Nucleus accumbens (tissue), 56 donors: ENCODE measurements at regions not wholly inside any gene's neighbourhood (a gene's known extent, or its start where the extent isn't known, plus 50 kb on each side); places are given as distances from the start of the nearest gene placed in this dataset.
"Not testable (repeated sequence)": the region's sequence is repeated elsewhere in the genome, so short reads cannot be mapped to it uniquely, and the experiment has no call there.

Source experiments
- DNase-seq, 56 donors: peaks; one replicate each; lab custom pipeline; 2025; lab: John Stamatoyannopoulos, UW

DNA sequence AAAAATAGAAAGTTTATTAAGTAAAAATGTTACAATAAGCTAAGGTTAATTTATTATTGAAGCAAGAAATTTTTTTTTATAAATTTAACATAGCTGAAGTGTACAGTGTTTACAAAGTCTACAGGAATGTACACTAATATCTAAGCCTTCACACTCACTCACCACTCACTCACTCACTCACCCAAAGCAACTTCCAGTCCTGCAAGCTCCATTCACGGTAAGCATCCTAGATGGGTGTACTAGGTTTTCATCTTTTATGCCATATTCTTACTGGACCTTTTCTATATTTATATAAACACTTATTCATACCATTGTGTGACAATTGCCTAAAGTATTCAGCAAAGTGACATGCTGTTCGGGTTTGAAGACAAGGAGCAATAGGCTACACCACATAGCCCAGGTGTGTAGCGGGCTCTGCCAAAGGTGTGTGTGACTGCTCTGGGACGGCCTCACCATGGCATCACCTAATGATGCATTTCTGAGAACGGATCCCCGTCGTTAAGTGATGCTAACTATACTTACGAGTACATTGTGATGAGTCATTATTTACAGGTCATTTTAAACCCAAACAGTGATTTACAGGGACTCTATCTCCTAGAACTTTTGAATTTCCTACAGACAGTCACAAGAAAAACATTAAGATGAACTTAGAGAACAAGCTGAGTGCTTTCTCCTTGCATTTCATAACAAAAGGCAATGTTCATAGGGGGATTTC lies 76.3 kb upstream of the ID2 start:
- DNase-seq: no peak

- DNase-seq: no peak
Measured at GRCh38 chr2:8606226-8606625, 75.6 kb upstream of the ID2 start.

- no peak for DNase-seq
Measured at GRCh38 chr2:8606649-8607550, 75.0 kb upstream of the ID2 start.

GRCh38 chr2:8607606-8608005 lies 74.2 kb upstream of the ID2 start:
- DNase-seq: no peak

DNA sequence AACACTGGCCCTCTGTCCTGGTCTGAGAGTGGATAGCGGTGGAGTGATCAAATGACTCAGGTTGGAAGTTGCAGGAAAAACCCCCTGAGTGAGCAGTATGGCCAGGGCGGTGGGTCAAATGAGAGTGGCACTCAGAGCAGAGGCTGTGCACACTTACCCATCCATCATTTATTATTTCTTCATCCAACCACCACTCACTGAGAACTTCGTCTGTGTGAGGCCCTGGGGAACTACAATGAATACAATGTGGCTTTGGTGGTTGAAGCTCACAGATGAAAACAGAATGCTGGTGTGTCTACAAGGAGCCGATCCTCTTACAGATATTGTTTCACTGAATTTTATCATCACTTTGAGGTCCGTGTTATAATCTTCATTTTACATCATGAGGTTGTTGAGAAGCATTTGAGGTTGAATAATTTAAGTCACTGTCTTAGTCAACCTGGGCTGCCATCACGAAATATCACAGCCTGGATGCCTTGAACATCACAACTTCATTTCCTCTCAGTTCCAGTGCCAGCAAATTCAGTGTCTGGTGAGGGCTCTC lies 73.4 kb upstream of the ID2 start:
- DNase-seq: no peak

GRCh38 chr2:8609357-8609811 lies 72.5 kb upstream of the ID2 start:
- DNase-seq: no peak

DNA sequence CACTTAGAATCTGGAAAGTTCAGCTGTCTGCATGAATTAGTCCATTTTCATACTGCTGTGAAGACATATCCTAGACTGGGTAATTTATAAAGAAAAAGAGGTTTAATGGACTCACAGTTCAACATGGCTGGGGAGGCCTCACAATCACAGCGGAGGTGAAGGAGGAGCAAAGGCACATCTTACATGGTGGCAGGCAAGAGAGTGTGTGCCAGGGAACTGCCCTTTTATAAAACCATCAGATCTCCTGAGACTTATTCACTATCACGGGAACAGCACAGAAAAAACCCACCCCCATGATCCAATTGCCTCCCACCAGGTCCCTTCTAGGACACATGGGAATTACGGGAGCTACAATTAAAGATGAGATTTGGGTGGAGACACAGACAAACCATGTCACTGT lies 71.1 kb upstream of the ID2 start:
- DNase-seq: not testable (repeated sequence)

DNA sequence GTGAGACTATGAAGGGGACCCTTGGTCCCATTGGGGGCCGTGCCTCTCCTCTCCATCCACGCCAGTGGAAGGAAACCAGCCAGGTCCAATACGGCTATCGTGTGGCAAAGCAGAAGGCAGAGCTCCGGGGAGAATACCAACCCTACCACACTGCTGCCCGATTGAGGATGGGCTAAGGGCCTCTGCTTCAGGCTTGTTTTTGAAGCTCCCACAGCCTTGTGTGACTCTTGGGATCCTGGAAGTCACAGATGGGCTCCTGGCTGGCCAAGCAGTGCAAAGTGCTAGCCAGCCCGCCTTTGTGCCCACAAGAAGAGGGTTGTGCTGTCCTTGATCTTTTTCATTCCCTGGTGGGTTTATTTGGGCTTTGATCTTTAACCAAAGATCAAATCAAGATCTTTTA lies 70.6 kb upstream of the ID2 start:
- DNase-seq: no peak

DNA sequence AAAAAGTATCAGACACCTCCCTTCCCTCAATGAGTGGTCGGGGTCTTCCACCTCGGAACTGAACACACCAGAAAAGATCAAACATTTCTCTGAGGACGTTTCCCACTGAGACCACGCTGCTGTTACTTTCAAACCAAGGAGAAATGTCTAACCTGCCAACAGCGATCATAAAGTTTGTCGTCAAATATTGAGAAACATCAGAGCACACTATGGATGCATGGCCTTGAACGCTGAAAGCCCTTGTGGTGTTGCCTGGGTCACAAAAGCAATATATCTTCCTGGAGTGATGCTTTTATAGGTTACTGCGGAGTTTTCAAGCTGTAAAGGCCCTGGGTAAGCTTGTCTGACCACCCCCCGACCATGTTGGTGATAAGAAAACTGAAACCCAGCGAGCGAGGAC lies 70.2 kb upstream of the ID2 start:
- DNase-seq: no peak

- DNase-seq: no peak
Measured at GRCh38 chr2:8612734-8613179, 69.1 kb upstream of the ID2 start.

GRCh38 chr2:8613207-8613999 lies 68.5 kb upstream of the ID2 start:
- DNase-seq: not testable (repeated sequence)

- no peak for DNase-seq
Measured at GRCh38 chr2:8614646-8615045, 67.2 kb upstream of the ID2 start.

DNA sequence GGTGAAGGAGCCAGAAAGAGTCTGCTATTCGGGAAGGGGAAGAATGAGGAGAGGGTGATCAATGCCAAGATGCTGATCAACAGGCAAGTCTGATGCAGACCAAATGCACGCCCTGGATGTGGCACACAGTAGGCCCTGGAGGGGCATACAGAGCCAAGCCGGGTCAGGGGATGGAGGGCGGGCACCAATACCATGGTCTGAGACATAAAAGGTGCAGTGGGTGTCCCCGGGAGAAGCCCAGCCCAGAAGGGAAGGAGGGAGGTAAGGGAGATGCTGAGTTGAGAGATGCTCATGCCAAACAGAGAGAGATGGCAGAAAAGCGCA lies 66.6 kb upstream of the ID2 start:
- DNase-seq: no peak

- no peak for DNase-seq
Measured at GRCh38 chr2:8615576-8616281, 66.1 kb upstream of the ID2 start.

DNA sequence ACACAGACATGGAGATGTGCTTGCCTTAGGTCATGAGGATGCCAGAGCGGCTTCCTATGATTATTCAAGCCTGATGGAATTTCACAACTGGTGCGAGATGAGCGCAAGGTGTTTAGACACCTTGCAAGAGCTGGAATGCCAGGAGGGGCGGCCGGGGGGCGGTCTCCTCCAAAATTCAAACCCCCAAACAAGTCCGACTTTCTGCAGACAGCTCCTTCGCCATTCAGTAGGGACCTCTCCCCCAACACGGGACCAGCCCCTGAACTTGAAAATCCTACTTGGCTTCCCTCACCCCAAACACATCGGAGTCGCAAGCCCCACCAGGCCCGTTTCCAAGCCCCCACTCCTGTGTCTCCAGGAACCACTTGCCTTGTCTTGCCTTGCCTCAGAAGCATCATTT lies 64.8 kb upstream of the ID2 start:
- DNase-seq: no peak

- no peak for DNase-seq
Measured at GRCh38 chr2:8617590-8617989, 64.3 kb upstream of the ID2 start.

GRCh38 chr2:8619071-8619470 lies 62.8 kb upstream of the ID2 start:
- DNase-seq: no peak

DNA sequence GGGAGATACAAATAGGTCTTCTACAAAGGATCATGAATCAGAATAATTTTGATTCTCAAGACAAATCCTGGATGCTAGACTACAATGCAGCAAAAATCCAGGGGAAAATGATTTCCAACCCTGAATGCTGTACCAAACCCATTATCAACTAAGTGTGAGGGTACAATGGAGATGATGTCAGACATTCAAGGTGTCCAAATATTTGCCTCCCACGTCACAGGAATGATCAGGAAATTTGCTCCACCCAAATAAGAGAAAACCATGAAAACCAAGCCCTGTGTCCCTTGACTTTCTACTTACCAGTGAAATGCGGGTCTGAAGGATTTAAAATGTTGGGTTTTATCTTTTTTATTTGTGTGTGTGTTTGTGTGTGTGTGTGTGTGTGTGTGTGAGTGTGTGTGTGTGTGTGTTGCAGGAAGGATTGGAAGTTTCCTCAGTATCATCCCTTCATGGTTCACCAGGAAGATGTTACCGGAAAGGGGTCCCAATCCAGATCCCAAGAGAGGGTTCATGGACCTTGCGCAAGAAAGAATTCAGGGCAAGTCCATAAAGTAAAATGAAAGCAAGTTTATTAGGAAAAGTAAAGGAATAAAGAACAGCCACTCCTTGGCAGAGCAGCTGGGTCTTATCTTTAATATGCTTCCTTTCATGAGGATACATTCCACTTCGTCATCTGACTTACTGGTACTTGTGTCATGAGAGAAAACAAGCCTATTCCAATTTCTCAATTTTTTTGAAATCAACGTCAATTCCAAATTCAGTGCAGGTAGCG lies 61.1 kb upstream of the ID2 start:
- DNase-seq: no peak

DNA sequence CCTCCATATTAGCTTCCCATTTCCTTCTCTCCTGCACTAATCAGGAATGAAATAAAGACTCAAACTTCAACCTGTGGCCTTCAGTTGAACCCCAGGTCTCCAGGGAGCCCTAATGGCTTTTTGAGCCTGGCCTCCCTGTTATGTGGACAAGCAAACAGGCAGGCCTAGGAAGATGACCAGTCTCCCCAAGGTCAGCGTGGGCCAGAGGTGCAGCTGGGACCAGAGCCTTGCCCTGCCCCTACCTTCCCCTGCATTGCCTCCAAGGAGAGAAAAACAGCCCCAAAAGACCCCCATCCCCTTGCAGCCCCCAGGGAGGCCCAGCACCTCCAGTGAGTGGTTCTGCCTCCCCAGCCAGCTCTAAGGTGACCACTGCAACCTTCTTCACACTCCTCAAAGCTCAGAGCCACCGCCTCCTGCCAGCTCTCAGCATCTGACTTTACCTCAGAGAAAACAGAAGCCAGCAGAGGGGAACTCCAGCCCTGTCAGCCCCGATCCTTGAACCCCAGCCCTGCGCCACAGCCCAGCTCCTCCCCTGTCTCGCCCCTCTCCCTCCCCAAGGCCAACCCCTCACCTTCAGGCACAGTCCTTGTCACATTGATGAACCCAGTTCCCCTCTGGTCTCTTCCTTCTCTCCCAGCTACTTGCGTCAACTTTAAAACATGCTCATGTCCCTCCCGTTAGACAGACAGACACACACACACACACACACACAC lies 59.5 kb upstream of the ID2 start:
- DNase-seq: no peak
